KMS-11 (cell line): ENCODE measurements at regions not wholly inside any gene's neighbourhood (a gene's known extent, or its start where the extent isn't known, plus 50 kb on each side); places are given as distances from the start of the nearest gene placed in this dataset.

Experiments used
- H2AFZ ChIP-seq: fragments of 200-600 bp; sonication (generic); 2 replicates; pipeline ENCODE4 v1.6.1; 2016; ENCODE audit warnings: antibody characterized with exemption, mixed run types, low read depth
- H3K27ac ChIP-seq: fragments of 200-600 bp; sonication (generic); 2 replicates; pipeline ENCODE4 v1.6.1; 2016; ENCODE audit warnings: mild to moderate bottlenecking, mixed run types
- H3K27me3 ChIP-seq: fragments of 200-600 bp; sonication (generic); 2 replicates; pipeline ENCODE4 v1.6.1; 2017; ENCODE audit warnings: mild to moderate bottlenecking, low read depth, mixed run types, moderate library complexity; ENCODE audit not compliant: insufficient read depth
- H3K36me3 ChIP-seq: fragments of 200-600 bp; sonication (generic); 2 replicates; pipeline ENCODE4 v1.6.1; 2017; ENCODE audit warnings: mild to moderate bottlenecking, mixed run types; ENCODE audit not compliant: insufficient read depth
- H3K4me1 ChIP-seq: fragments of 200-600 bp; sonication (generic); 2 replicates; pipeline ENCODE4 v1.6.1; 2016; ENCODE audit warnings: mild to moderate bottlenecking, low read depth, mixed run types; ENCODE audit not compliant: poor library complexity, severe bottlenecking
- H3K4me2 ChIP-seq: fragments of 200-600 bp; sonication (generic); 2 replicates; pipeline ENCODE4 v1.7.0; 2016; ENCODE audit warnings: mild to moderate bottlenecking, mixed run types
- H3K4me3 ChIP-seq: fragments of 200-600 bp; sonication (generic); IDR thresholded peaks from 2 replicates; pipeline ENCODE4 v1.6.1; 2017; ENCODE audit warnings: low read depth, low read length, mixed read lengths; ENCODE audit not compliant: insufficient read depth
- H3K79me2 ChIP-seq: fragments of 200-600 bp; sonication (generic); 2 replicates; pipeline ENCODE4 v1.6.1; 2016; ENCODE audit warnings: low read depth, mixed run types; ENCODE audit not compliant: insufficient read depth
- H3K9ac ChIP-seq: fragments of 200-600 bp; sonication (generic); 2 replicates; pipeline ENCODE4 v1.6.1; 2016; ENCODE audit warnings: mild to moderate bottlenecking, mixed run types
- H4K20me1 ChIP-seq: fragments of 200-600 bp; sonication (generic); 2 replicates; pipeline ENCODE4 v1.6.1; 2016; ENCODE audit warnings: mild to moderate bottlenecking, mixed run types; ENCODE audit not compliant: insufficient read depth
- TF ChIP-seq, protein P1 (sequence below): fragments of 200-600 bp; sonication (generic); conservative IDR thresholded peaks from 2 replicates; pipeline ENCODE4 v1.6.1; 2017; ENCODE audit warnings: low read depth, mild to moderate bottlenecking, antibody characterized with exemption, low read length, moderate library complexity, mixed read lengths

DNA sequence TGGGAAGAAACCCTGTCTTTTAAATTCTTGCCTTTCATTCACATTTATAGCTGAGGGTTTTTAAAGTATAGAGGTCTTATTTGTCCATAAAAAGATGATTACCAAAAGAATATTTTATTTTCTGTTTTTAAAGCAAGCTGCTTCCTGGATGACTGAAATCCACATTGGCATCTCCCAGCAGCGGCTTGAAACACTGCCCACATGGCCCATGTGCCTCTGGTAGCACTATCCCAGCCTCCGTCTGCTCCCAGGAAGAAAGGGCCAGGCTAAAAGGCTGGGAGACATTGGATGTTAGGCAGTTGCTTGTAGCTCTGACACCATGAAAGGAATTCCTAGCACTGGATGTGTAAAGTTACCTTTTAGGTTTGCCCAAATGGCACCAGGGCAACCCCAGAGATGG lies 169.9 kb upstream of the CACNA1E start:
- H2AFZ ChIP-seq: no peak overlapping the region
- H3K79me2 ChIP-seq: no peaks in the 10 kb centered on the region
- no peaks in the 10 kb centered on the region for H3K36me3 ChIP-seq
- H3K4me3 ChIP-seq: no peak overlapping the region
- no peak overlapping the region for H3K27ac ChIP-seq
- H3K4me2 ChIP-seq: no peak overlapping the region
- TF ChIP-seq, protein P1, sequence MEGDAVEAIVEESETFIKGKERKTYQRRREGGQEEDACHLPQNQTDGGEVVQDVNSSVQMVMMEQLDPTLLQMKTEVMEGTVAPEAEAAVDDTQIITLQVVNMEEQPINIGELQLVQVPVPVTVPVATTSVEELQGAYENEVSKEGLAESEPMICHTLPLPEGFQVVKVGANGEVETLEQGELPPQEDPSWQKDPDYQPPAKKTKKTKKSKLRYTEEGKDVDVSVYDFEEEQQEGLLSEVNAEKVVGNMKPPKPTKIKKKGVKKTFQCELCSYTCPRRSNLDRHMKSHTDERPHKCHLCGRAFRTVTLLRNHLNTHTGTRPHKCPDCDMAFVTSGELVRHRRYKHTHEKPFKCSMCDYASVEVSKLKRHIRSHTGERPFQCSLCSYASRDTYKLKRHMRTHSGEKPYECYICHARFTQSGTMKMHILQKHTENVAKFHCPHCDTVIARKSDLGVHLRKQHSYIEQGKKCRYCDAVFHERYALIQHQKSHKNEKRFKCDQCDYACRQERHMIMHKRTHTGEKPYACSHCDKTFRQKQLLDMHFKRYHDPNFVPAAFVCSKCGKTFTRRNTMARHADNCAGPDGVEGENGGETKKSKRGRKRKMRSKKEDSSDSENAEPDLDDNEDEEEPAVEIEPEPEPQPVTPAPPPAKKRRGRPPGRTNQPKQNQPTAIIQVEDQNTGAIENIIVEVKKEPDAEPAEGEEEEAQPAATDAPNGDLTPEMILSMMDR: no peak
- no peaks in the 10 kb centered on the region for H3K27me3 ChIP-seq
- no peak overlapping the region for H3K9ac ChIP-seq
- H4K20me1 ChIP-seq: no peaks in the 10 kb centered on the region
- no peaks in the 10 kb centered on the region for H3K4me1 ChIP-seq

DNA sequence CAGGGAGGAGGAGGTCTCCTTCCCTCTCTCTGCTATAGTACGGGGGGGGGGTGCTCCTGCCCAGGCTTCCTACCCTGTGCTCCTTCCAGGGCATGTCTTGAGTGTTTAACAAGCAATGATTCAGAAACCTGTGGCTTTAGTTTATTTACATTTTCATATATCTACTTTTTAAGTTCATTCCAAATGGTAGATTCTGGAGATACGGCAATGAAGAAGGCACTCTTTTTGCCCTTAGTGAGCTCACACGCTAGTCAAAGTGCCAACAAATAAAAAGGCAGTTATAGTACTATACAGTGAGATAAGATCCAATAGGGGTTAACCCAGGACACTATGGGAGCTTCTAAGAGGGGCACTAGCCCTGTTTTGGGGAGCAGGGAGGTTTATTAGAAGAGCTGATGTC lies 169.3 kb upstream of the CACNA1E start:
- no peaks in the 10 kb centered on the region for H3K27me3 ChIP-seq
- H3K9ac ChIP-seq: no peak overlapping the region
- H4K20me1 ChIP-seq: no peaks in the 10 kb centered on the region
- no peaks in the 10 kb centered on the region for H3K4me1 ChIP-seq
- no peaks in the 10 kb centered on the region for H3K36me3 ChIP-seq
- no peak overlapping the region for H3K4me2 ChIP-seq
- H2AFZ ChIP-seq: no peak overlapping the region
- H3K4me3 ChIP-seq: no peak overlapping the region
- TF ChIP-seq, protein P1: no peak
- H3K79me2 ChIP-seq: no peaks in the 10 kb centered on the region
- no peak overlapping the region for H3K27ac ChIP-seq

DNA sequence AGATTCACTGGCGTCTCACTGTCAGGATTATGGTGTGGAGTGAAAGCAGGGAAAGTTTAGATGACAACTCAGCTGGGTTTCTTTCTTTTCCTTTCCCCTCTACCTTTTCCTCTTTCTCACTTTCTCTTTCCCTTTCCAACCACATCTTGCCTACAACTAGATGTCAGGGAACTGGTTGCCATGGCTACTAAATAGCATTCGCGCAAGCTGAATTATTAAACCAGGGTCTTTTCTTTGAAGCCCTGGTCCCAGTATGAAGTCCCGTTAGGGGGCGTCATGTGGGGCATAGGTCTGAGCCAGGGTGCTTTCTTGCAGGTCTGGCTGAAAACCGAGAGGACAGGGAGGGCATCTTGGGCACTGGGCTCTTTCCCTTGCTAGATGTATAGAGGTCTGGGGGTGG lies 168.4 kb upstream of the CACNA1E start:
- H3K27me3 ChIP-seq: no peaks in the 10 kb centered on the region
- TF ChIP-seq, protein P1: no peak
- H3K4me1 ChIP-seq: no peaks in the 10 kb centered on the region
- H3K79me2 ChIP-seq: no peaks in the 10 kb centered on the region
- no peak overlapping the region for H3K27ac ChIP-seq
- no peak overlapping the region for H3K4me3 ChIP-seq
- H4K20me1 ChIP-seq: no peaks in the 10 kb centered on the region
- no peak overlapping the region for H3K4me2 ChIP-seq
- no peak overlapping the region for H3K9ac ChIP-seq
- H2AFZ ChIP-seq: no peak overlapping the region
- H3K36me3 ChIP-seq: no peaks in the 10 kb centered on the region

GRCh38 chr1:181317261-181317930 lies 165.9 kb upstream of the CACNA1E start:
- H2AFZ ChIP-seq: no peak overlapping the region

More at GRCh38 chr1:181317261-181317930, 165.9 kb upstream of the CACNA1E start:
- Histone ChIP-seq H3K27me3 (no peaks in the 10 kb centered on the region), H3K4me3 (no peak overlapping the region), H3K4me1 (no peaks in the 10 kb centered on the region), H3K79me2 (no peaks in the 10 kb centered on the region), H4K20me1 (no peaks in the 10 kb centered on the region), H3K36me3 (no peaks in the 10 kb centered on the region), H3K9ac (no peak overlapping the region), H3K27ac (no peak overlapping the region), H3K4me2 (no peak overlapping the region)
- TF ChIP-seq, protein P1: no peak
